Transverse colon (tissue), 4 donors: ENCODE measurements at regions not wholly inside any gene's neighbourhood (a gene's known extent, or its start where the extent isn't known, plus 50 kb on each side); places are given as distances from the start of the nearest gene placed in this dataset.

Experiments
- DNase-seq: peaks from one replicate; pipeline ENCODE4 v3.0.0-alpha.2; 2019
- H3K27ac ChIP-seq, 4 donors: fragments of 200-600 bp; sonication (generic); 2 replicates each; pipeline ENCODE4 v1.5.1; 2016 to 2018; ENCODE audit warnings: inconsistent platforms in 4 of 4
- H3K27me3 ChIP-seq: fragments of 200-600 bp; sonication (generic); 2 replicates; pipeline ENCODE4 v1.5.1; 2017; ENCODE audit warnings: inconsistent platforms
- H3K36me3 ChIP-seq, 4 donors: fragments of 200-600 bp; sonication (generic); 2 replicates each; pipeline ENCODE4 v1.5.1; 2017 to 2019; ENCODE audit warnings: inconsistent platforms in 4 of 4
- H3K4me1 ChIP-seq, 4 donors: fragments of 200-600 bp; sonication (generic); 2 replicates each; pipeline ENCODE4 v1.5.1; 2017 to 2020; ENCODE audit warnings: inconsistent platforms in 4 of 4
- H3K4me3 ChIP-seq, 4 donors: fragments of 200-600 bp; sonication (generic); 1 replicate in 1 of 4; 2 replicates in 3 of 4; pipeline versions ENCODE4 v1.5.1 to v1.6.1; 2017 to 2019; ENCODE audit warnings: inconsistent platforms in 4 of 4
- H3K9me3 ChIP-seq, 2 donors: fragments of 200-600 bp; sonication (generic); 2 replicates each; pipeline ENCODE4 v1.5.1; 2017 to 2019; ENCODE audit warnings: inconsistent platforms in 2 of 2
- EP300 ChIP-seq: sonication (generic); formaldehyde crosslinking; IDR thresholded peaks from one replicate; pipeline ENCODE4 v1.6.1; 2017; ENCODE audit warnings: antibody characterized with exemption, low read depth
- POLR2A ChIP-seq: fragments of 450-650 bp; IDR thresholded peaks from one replicate; pipeline ENCODE4 v1.6.1; 2016; ENCODE audit warnings: antibody characterized with exemption, mild to moderate bottlenecking, moderate library complexity
- POLR2AphosphoS5 ChIP-seq, 3 donors: sonication (generic); formaldehyde crosslinking; IDR thresholded peaks; one replicate each; pipeline ENCODE4 v1.6.1; 2016; ENCODE audit warnings: antibody characterized with exemption in 3 of 3
- WGBS, 2 donors: methylation state at CpG; one replicate each; pipeline ENCODE4 v1.1.5; 2018; ENCODE audit warnings: low coverage in 1 of 2; 5-methylcytosine and 5-hydroxymethylcytosine counted together
- in situ Hi-C, 4 donors: fragments of 200-750 bp; cut with MboI; loops; one replicate each; pipeline versions ENCODE4 v1.15.0 to v1.15.1; 2017; ENCODE audit warnings: low sequenced_read_pairs in 3 of 4, low pct_ligation_motif_present in 1 of 4, low pct_unique_long_range_greater_than_20kb in 1 of 4
- intact Hi-C: fragments of 100-400 bp; cut with DNase I; formaldehyde crosslinking; loops from one replicate; pipeline ENCODE4 v1.15.1; 2023; ENCODE audit warnings: low total_unique reads
- TF ChIP-seq, protein P1 (sequence below), 5 experiments: fragments of 200-600 bp in 3 of 5; fragments of 450-650 bp in 2 of 5; sonication (generic) in 3 of 5; IDR thresholded peaks; 1 replicate in 2 of 5; 2 replicates in 3 of 5; pipeline ENCODE4 v1.5.1; 2016 to 2017; ENCODE audit warnings: antibody characterized with exemption in 5 of 5, inconsistent platforms in 3 of 5, mild to moderate bottlenecking in 2 of 5, moderate library complexity in 1 of 5

DNA sequence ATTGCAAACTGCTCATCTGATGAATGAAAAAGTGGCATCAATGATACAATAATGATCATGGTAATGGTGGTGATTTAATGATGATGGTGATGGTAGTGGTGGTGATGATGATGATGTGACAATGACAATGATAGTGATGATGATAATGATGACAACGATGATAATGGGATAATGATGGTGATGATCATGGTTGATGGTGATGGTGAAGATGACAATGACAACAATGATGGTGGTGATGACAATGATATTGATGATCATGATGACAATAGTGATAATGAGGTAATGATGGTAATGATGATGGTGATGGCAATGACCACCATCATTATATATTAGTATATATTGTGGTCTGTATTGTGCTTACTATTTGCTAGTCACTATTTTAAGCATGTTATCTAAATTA lies 474.3 kb downstream of the TBC1D22A start:
- intact Hi-C loops (no loop called here), in situ Hi-C loops (no loop called here)
- no peak for DNase-seq
- Histone ChIP-seq H3K9me3 (no peaks in the 10 kb centered on the region), H3K27me3 (no peaks in the 10 kb centered on the region), H3K36me3 (no peaks in the 10 kb centered on the region), H3K4me3 (no peak overlapping the region), H3K27ac (no peak overlapping the region), H3K4me1 (no peaks in the 10 kb centered on the region)
- no peak for TF ChIP-seq EP300
- no peak for TF ChIP-seq POLR2AphosphoS5 (IDR thresholded peaks at IDR 0.05)
- no peak for TF ChIP-seq POLR2A
- TF ChIP-seq, protein P1, sequence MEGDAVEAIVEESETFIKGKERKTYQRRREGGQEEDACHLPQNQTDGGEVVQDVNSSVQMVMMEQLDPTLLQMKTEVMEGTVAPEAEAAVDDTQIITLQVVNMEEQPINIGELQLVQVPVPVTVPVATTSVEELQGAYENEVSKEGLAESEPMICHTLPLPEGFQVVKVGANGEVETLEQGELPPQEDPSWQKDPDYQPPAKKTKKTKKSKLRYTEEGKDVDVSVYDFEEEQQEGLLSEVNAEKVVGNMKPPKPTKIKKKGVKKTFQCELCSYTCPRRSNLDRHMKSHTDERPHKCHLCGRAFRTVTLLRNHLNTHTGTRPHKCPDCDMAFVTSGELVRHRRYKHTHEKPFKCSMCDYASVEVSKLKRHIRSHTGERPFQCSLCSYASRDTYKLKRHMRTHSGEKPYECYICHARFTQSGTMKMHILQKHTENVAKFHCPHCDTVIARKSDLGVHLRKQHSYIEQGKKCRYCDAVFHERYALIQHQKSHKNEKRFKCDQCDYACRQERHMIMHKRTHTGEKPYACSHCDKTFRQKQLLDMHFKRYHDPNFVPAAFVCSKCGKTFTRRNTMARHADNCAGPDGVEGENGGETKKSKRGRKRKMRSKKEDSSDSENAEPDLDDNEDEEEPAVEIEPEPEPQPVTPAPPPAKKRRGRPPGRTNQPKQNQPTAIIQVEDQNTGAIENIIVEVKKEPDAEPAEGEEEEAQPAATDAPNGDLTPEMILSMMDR (IDR thresholded peaks at IDR 0.05) = no peak
- WGBS, 2 donors = 89 to 100% methylated on average over 1 of the region's 1 CpG

DNA sequence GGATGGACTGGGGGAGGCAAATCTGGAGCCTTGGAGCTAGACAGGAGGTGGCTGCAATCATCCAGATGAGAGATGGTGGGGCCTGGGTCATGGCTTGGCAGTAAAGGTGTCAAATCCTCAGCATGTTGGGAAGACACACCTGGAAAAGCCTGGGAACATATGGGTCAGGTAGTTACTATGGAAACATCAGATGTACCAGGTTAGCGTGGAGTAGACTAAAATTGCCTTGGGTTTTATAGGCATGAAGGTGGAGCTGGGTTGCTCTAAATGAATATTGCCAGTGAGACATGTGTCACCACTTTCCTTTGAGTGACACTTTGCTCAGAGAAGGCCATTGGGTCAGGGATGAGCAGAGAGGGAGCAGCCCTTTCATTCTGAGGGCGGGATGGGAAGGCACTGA lies 473.7 kb downstream of the TBC1D22A start:
- no peaks in the 10 kb centered on the region for H3K36me3 ChIP-seq
- no peak for DNase-seq
- 59% methylated on average over 2 of the region's 2 CpGs; no CpG with 5 or more reads in 1 of the 2 donors for WGBS, 2 donors
- no peak overlapping the region for H3K4me3 ChIP-seq
- no peaks in the 10 kb centered on the region for H3K4me1 ChIP-seq
- TF ChIP-seq EP300 (no peak), POLR2AphosphoS5 (IDR thresholded peaks at IDR 0.05) (no peak), POLR2A (no peak)
- TF ChIP-seq, protein P1 (IDR thresholded peaks at IDR 0.05) = no peak
- intact Hi-C loops = no loop called here
- in situ Hi-C loops = no loop called here
- H3K9me3 ChIP-seq = no peaks in the 10 kb centered on the region
- no peak overlapping the region for H3K27ac ChIP-seq
- H3K27me3 ChIP-seq = no peaks in the 10 kb centered on the region

DNA sequence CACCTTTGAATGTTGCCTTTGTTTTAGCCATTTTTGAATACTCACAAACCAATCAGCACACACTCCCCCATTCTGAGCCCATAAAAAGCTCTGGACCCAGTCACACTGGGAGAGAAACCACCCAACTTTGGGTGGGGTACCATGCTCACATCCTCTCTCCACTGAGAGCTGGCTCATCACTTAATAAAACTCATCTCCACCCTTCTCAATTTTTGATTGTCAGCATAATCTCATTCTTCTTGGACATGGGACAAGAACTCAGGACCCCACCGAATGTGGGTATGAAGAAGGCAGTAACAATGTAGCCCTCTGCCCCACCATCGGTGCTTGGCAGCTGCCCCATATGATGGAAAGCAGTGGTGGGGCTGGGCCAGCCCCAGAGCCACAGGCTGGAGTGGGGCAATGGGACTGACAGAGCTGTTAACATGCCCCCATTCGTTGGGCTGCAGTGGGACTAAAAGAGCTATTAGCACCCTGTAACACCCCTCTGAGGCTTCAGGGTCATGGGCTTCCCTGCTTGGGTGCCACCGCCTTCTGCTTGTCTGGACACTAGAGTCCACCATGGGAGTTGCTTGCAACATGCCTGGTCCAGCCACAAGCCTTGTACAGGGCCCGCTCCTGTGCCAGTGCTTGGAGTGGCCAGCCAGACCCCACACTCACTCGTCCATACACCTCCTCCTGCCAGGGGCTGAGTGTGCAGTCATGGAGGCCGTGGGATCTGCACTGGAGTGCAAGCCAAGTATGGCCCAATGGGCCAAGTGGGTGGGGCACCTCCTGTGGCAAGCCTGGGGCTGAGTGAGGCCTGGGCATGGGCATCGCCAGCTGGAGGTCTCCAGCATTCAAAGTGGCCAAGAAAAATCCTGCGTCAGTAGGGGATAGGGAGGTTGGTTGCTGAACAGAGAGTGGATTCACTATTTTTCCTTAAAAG lies 471.1 kb downstream of the TBC1D22A start:
- no peak for DNase-seq
- in situ Hi-C loops = no loop called here
- 66 to 92% methylated on average over 2 to 9 of the region's 9 CpGs for WGBS, 2 donors
- intact Hi-C loops = no loop called here
- Histone ChIP-seq H3K4me1 (no peaks in the 10 kb centered on the region), H3K27me3 (no peaks in the 10 kb centered on the region), H3K4me3 (no peak overlapping the region), H3K36me3 (no peaks in the 10 kb centered on the region), H3K27ac (no peak overlapping the region), H3K9me3 (no peaks in the 10 kb centered on the region)
- TF ChIP-seq EP300 (no peak), POLR2A (no peak), POLR2AphosphoS5 (IDR thresholded peaks at IDR 0.05) (no peak)
- TF ChIP-seq, protein P1 (IDR thresholded peaks at IDR 0.05) = no peak

DNA sequence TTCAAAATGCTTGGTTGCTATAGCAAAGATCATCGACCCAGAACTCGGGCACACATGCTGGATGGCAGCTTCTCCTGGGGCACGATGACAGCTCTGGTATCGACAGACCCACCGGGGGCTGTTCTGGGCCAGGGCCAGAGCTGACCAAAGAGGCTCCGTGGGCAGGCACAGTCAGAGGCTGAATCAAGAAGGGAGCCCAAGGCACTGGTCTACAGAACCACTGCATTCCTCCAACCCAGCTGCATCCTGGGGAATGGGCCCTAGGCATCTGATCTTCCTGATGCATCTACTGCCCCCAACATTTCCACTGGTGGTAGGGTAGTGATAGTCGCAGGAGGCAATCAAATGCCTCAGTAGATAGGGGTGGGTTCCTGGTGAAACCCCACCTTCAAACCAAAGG lies 470.3 kb downstream of the TBC1D22A start:
- Histone ChIP-seq H3K4me1 (no peaks in the 10 kb centered on the region), H3K36me3 (no peaks in the 10 kb centered on the region), H3K27me3 (no peaks in the 10 kb centered on the region), H3K4me3 (no peak overlapping the region), H3K9me3 (no peaks in the 10 kb centered on the region), H3K27ac (no peak overlapping the region)
- 81% methylated on average over 7 of the region's 7 CpGs; no CpG with 5 or more reads in 1 of the 2 donors for WGBS, 2 donors
- DNase-seq = no peak
- TF ChIP-seq POLR2A (no peak), EP300 (no peak), POLR2AphosphoS5 (IDR thresholded peaks at IDR 0.05) (no peak)
- TF ChIP-seq, protein P1 (IDR thresholded peaks at IDR 0.05) = no peak
- in situ Hi-C loops = no loop called here
- intact Hi-C loops = no loop called here
